K562 (cell line): ENCODE measurements at regions not wholly inside any gene's neighbourhood (a gene's known extent, or its start where the extent isn't known, plus 50 kb on each side); places are given as distances from the start of the nearest gene placed in this dataset.

Experiments
- MTA1 ChIP-seq: fragments of 450-650 bp; IDR thresholded peaks from 2 replicates; pipeline ENCODE4 v1.6.1; 2017; ENCODE audit warnings: borderline replicate concordance
- NFYB ChIP-seq: IDR thresholded peaks from 2 replicates; pipeline ENCODE4 v1.6.1; 2011; ENCODE audit warnings: mild to moderate bottlenecking, moderate library complexity; ENCODE audit not compliant: insufficient read length; ENCODE audit errors: extremely low read depth
- TF ChIP-seq, protein P1 (sequence below): sonication (generic); formaldehyde crosslinking; IDR thresholded peaks from 2 replicates; pipeline ENCODE4 v1.8.1; 2023; ENCODE audit warnings: mild to moderate bottlenecking, missing genetic modification reagents
- TF ChIP-seq, protein P2 (sequence below): fragments of 450-650 bp; IDR thresholded peaks from 2 replicates; pipeline ENCODE4 v1.7.1; 2018; ENCODE audit warnings: mild to moderate bottlenecking, low read depth; ENCODE audit not compliant: partially characterized antibody
- TF ChIP-seq, protein P3 (sequence below): sonication (generic); formaldehyde crosslinking; IDR thresholded peaks from 2 replicates; pipeline ENCODE4 v1.8.0; 2022; ENCODE audit warnings: mild to moderate bottlenecking, missing genetic modification reagents

DNA sequence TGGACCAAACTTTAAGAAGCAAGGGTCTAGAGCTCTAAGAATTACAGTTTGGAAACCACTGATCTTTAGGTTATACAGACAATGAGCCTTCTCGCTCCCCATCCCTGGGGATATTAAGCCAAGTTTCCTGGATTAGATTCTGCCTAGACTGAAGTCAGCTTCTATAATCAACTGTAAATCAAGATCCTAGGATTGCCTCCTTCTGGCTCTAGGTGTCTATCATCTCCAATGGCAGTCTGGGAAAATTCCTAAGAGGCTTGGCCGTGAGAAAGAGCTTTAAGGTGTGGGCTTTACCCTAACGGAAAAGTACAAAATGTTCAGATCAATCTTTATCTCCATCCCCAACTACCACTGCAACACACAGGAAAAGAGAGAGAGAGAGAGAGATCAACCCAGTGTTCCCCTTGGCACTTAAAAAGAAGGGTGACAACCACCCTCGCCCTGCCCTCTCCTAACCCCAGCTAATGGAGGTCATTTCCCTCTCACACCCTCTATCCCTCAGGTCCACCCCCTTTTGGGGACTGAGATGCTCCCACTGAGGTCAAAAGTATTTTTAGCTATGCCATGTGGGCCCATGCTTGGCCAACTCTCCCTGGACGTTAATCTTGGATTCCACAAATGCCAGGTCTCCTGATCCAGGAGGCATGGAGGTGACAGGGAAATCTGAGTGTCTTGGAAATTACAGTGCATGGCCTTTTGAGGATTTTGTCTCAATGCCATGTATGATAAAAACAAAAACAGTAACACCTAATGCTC is 202.8 kb upstream of the BCL6 start (continued):
- TF ChIP-seq, protein P1, sequence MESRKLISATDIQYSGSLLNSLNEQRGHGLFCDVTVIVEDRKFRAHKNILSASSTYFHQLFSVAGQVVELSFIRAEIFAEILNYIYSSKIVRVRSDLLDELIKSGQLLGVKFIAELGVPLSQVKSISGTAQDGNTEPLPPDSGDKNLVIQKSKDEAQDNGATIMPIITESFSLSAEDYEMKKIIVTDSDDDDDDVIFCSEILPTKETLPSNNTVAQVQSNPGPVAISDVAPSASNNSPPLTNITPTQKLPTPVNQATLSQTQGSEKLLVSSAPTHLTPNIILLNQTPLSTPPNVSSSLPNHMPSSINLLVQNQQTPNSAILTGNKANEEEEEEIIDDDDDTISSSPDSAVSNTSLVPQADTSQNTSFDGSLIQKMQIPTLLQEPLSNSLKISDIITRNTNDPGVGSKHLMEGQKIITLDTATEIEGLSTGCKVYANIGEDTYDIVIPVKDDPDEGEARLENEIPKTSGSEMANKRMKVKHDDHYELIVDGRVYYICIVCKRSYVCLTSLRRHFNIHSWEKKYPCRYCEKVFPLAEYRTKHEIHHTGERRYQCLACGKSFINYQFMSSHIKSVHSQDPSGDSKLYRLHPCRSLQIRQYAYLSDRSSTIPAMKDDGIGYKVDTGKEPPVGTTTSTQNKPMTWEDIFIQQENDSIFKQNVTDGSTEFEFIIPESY (CRISPR knock-in tag) = no peak
- no peak for TF ChIP-seq NFYB
- TF ChIP-seq, protein P2, sequence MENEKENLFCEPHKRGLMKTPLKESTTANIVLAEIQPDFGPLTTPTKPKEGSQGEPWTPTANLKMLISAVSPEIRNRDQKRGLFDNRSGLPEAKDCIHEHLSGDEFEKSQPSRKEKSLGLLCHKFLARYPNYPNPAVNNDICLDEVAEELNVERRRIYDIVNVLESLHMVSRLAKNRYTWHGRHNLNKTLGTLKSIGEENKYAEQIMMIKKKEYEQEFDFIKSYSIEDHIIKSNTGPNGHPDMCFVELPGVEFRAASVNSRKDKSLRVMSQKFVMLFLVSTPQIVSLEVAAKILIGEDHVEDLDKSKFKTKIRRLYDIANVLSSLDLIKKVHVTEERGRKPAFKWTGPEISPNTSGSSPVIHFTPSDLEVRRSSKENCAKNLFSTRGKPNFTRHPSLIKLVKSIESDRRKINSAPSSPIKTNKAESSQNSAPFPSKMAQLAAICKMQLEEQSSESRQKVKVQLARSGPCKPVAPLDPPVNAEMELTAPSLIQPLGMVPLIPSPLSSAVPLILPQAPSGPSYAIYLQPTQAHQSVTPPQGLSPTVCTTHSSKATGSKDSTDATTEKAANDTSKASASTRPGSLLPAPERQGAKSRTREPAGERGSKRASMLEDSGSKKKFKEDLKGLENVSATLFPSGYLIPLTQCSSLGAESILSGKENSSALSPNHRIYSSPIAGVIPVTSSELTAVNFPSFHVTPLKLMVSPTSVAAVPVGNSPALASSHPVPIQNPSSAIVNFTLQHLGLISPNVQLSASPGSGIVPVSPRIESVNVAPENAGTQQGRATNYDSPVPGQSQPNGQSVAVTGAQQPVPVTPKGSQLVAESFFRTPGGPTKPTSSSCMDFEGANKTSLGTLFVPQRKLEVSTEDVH = no peak
- TF ChIP-seq MTA1 = no peak
- TF ChIP-seq, protein P3, sequence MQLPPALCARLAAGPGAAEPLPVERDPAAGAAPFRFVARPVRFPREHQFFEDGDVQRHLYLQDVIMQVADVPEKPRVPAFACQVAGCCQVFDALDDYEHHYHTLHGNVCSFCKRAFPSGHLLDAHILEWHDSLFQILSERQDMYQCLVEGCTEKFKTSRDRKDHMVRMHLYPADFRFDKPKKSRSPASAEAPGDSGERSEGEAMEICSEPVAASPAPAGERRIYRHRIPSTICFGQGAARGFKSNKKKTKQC = no peak
- TF ChIP-seq, all 486 proteins: peak for 0
